HCT116 (cell line): ENCODE measurements at regions not wholly inside any gene's neighbourhood (a gene's known extent, or its start where the extent isn't known, plus 50 kb on each side); places are given as distances from the start of the nearest gene placed in this dataset.

Source experiments
- ATAC-seq: fragments of 200-7000 bp; cut with Tn5 transposase; 2 replicates; pipeline ENCODE4 v1.9.1; 2020; ENCODE audit warnings: mild to moderate bottlenecking, moderate library complexity
- BruUV-seq: library from RNA; stranded (reverse); fragments of 400-500 nt; replicated peaks from 2 replicates; lab custom pipeline; 2021; lab: Mats Ljungman, UMichigan
- CTCF ChIA-PET: fragments of 300-600 bp; sonication (Branson Sonifier 250); formaldehyde crosslinking; loops from one replicate; lab custom pipeline; 2021; ENCODE audit warnings: antibody characterized with exemption; lab: Charles Lee
- POLR2A ChIA-PET: fragments of 300-600, 350-600 bp; sonication (Branson Sonifier 250); formaldehyde crosslinking; loops from one replicate; lab custom pipeline; 2021; ENCODE audit warnings: antibody characterized with exemption; lab: Charles Lee
- RAD21 ChIA-PET, 2 experiments: fragments of 300-600 bp; sonication (Branson Sonifier 250); formaldehyde crosslinking; loops; one replicate each; lab custom pipeline; 2023; ENCODE audit warnings: low total read pairs in 2 of 2; ENCODE audit not compliant: uncharacterized antibody in 2 of 2, unreplicated experiment in 2 of 2, low non-redundant PET in 1 of 2; lab: Charles Lee
- DNase-seq: peaks from one replicate; pipeline ENCODE4 v3.0.0-alpha.2; 2010; ENCODE audit warnings: low read depth, low spot score
- H2AFZ ChIP-seq: fragments of 200-600 bp; shearing (Covaris generic), sonication (generic); 2 replicates; pipeline ENCODE4 v1.6.1; 2017; ENCODE audit warnings: low read depth, mixed run types, mixed read lengths, antibody characterized with exemption, low read length; ENCODE audit not compliant: poor library complexity, severe bottlenecking
- H3K27ac ChIP-seq: 2 replicates; pipeline ENCODE4 v1.5.1; 2012; ENCODE audit warnings: low read depth, low read length
- H3K27me3 ChIP-seq: fragments of 200-600 bp; sonication (generic); 2 replicates; pipeline ENCODE4 v1.6.1; 2016; ENCODE audit warnings: mixed run types, low read length, mixed read lengths; ENCODE audit not compliant: insufficient read depth
- H3K36me3 ChIP-seq, 2 experiments: fragments of 200-500 bp in 1 of 2; fragments of 200-600 bp in 1 of 2; sonication (Bioruptor generic) in 1 of 2; sonication (generic) in 1 of 2; 2 replicates each; pipeline versions ENCODE4 v1.5.1 to v1.6.1; 2014 to 2016; ENCODE audit warnings: low read length in 2 of 2, inconsistent platforms in 1 of 2, mixed read lengths in 1 of 2, mixed run types in 1 of 2; ENCODE audit not compliant: insufficient read depth in 2 of 2, control insufficient read depth in 1 of 2
- H3K4me1 ChIP-seq, 2 experiments: fragments of 200-600 bp in 1 of 2; sonication (generic) in 1 of 2; 2 replicates each; pipeline versions ENCODE4 v1.5.1 to v1.6.1; 2012 to 2017; ENCODE audit warnings: low read length in 2 of 2, inconsistent platforms in 1 of 2, mild to moderate bottlenecking in 1 of 2, mixed read lengths in 1 of 2, mixed run types in 1 of 2, moderate library complexity in 1 of 2; ENCODE audit not compliant: insufficient read depth in 2 of 2, control insufficient read depth in 1 of 2
- H3K4me2 ChIP-seq: fragments of 200-600 bp; sonication (generic); 2 replicates; pipeline ENCODE4 v1.6.1; 2017; ENCODE audit warnings: mixed run types, low read length, mixed read lengths
- H3K4me3 ChIP-seq, 2 experiments: fragments of 200-600 bp in 1 of 2; sonication (generic) in 1 of 2; replicated peaks in 1 of 2; 2 replicates each; pipeline ENCODE4 v1.5.1; 2011 to 2016; ENCODE audit warnings: low read length in 2 of 2, control low read depth in 1 of 2, low read depth in 1 of 2, mild to moderate bottlenecking in 1 of 2, mixed read lengths in 1 of 2, mixed run types in 1 of 2
- H3K79me2 ChIP-seq: fragments of 200-600 bp; sonication (generic); 2 replicates; pipeline ENCODE4 v1.6.1; 2017; ENCODE audit warnings: mild to moderate bottlenecking, mixed run types, low read length, moderate library complexity, mixed read lengths; ENCODE audit not compliant: insufficient read depth
- H3K9ac ChIP-seq: fragments of 200-600 bp; sonication (generic); 2 replicates; pipeline ENCODE4 v1.6.1; 2016; ENCODE audit warnings: low read length, mixed read lengths
- H3K9me2 ChIP-seq: fragments of 200-600 bp; sonication (generic), shearing (Covaris generic); 2 replicates; pipeline ENCODE4 v1.6.1; 2017; ENCODE audit warnings: mixed run types, mild to moderate bottlenecking, moderate library complexity; ENCODE audit not compliant: insufficient read depth
- H3K9me3 ChIP-seq, 2 experiments: fragments of 200-500 bp in 1 of 2; fragments of 200-600 bp in 1 of 2; sonication (Bioruptor generic) in 1 of 2; sonication (generic) in 1 of 2; 2 replicates each; pipeline ENCODE4 v1.6.1; 2014 to 2017; ENCODE audit warnings: low read length in 2 of 2, mixed read lengths in 2 of 2, inconsistent platforms in 1 of 2, low read depth in 1 of 2, mild to moderate bottlenecking in 1 of 2, mixed run types in 1 of 2, moderate library complexity in 1 of 2; ENCODE audit not compliant: control insufficient read depth in 1 of 2, insufficient read depth in 1 of 2
- H4K20me1 ChIP-seq: fragments of 200-600 bp; sonication (generic), shearing (Covaris generic); 2 replicates; pipeline ENCODE4 v1.6.1; 2017; ENCODE audit warnings: mixed run types, mild to moderate bottlenecking, moderate library complexity; ENCODE audit not compliant: insufficient read depth
- CEBPB ChIP-seq: IDR thresholded peaks from 2 replicates; pipeline ENCODE4 v1.6.1; 2012; ENCODE audit warnings: low read depth
- EGR1 ChIP-seq: IDR thresholded peaks from 2 replicates; pipeline ENCODE4 v1.6.1; 2012; ENCODE audit warnings: low read depth
- EZH2 ChIP-seq: fragments of 200-600 bp; sonication (generic); IDR thresholded peaks from 2 replicates; pipeline ENCODE4 v1.6.1; 2017; ENCODE audit warnings: antibody characterized with exemption, mixed run types
- EZH2phosphoT487 ChIP-seq: fragments of 200-600 bp; IDR thresholded peaks from 2 replicates; pipeline ENCODE4 v1.6.1; 2018; ENCODE audit warnings: antibody characterized with exemption, borderline replicate concordance
- FOSL1 ChIP-seq: IDR thresholded peaks from 2 replicates; pipeline ENCODE4 v1.6.1; 2012; ENCODE audit warnings: low read depth
- JUND ChIP-seq: IDR thresholded peaks from 2 replicates; pipeline ENCODE4 v1.6.1; 2012
- POLR2A ChIP-seq: IDR thresholded peaks from 2 replicates; pipeline ENCODE4 v1.7.0; 2011; ENCODE audit warnings: borderline replicate concordance; ENCODE audit not compliant: insufficient read depth, insufficient read length; ENCODE audit errors: extremely low read depth
- RAD21 ChIP-seq: IDR thresholded peaks from 2 replicates; pipeline ENCODE4 v1.6.1; 2012; ENCODE audit warnings: low read depth, mild to moderate bottlenecking
- REST ChIP-seq: IDR thresholded peaks from 2 replicates; pipeline ENCODE4 v1.6.1; 2012; ENCODE audit warnings: low read depth
- SIN3A ChIP-seq: IDR thresholded peaks from 2 replicates; pipeline ENCODE4 v1.6.1; 2012; ENCODE audit warnings: low read depth
- SP1 ChIP-seq: IDR thresholded peaks from 2 replicates; pipeline ENCODE4 v1.6.1; 2012; ENCODE audit warnings: low read depth
- YY1 ChIP-seq: IDR thresholded peaks from 2 replicates; pipeline ENCODE4 v1.6.1; 2011; ENCODE audit warnings: low read length, low read depth, moderate library complexity, mild to moderate bottlenecking; ENCODE audit not compliant: insufficient replicate concordance; ENCODE audit errors: extremely low read depth
- ZFX ChIP-seq: fragments of 450-650 bp; IDR thresholded peaks from 2 replicates; pipeline ENCODE4 v1.6.1; 2017
- intact Hi-C: fragments of 100-400 bp; cut with micrococcal nuclease; formaldehyde crosslinking; loops from 2 replicates; pipeline ENCODE4 v1.10.0; 2022

GRCh38 chr4:110769578-110769977 lies 146.7 kb upstream of the PITX2 start:
- Histone ChIP-seq H3K9me3 (no peaks in the 10 kb centered on the region), H3K79me2 (no peaks in the 10 kb centered on the region), H4K20me1 (no peaks in the 10 kb centered on the region), H3K4me3 (no peak overlapping the region), H2AFZ (no peak overlapping the region), H3K4me2 (no peak overlapping the region), H3K9ac (no peak overlapping the region), H3K27me3 (no peaks in the 10 kb centered on the region), H3K4me1 (no peaks in the 10 kb centered on the region), H3K9me2 (no peaks in the 10 kb centered on the region), H3K27ac (no peak overlapping the region), H3K36me3 (no peaks in the 10 kb centered on the region)
- CTCF ChIA-PET = no interaction called here
- intact Hi-C loops = no loop called here
- DNase-seq = no peak
- ATAC-seq = no peak
- POLR2A ChIA-PET = no interaction called here
- RAD21 ChIA-PET = no interaction called here
- BruUV-seq = no TSS peak
- TF ChIP-seq EZH2phosphoT487 (no peak), SP1 (no peak), EGR1 (no peak), REST (no peak), POLR2A (no peak), JUND (no peak), SIN3A (no peak)
- TF ChIP-seq, all 23 proteins: peak for 0

- Histone ChIP-seq H3K4me3 (no peak overlapping the region), H3K9me3 (no peaks in the 10 kb centered on the region), H3K4me1 (no peaks in the 10 kb centered on the region), H3K27me3 (no peaks in the 10 kb centered on the region), H3K9me2 (no peaks in the 10 kb centered on the region), H3K4me2 (no peak overlapping the region), H2AFZ (no peak overlapping the region), H3K9ac (no peak overlapping the region), H4K20me1 (no peaks in the 10 kb centered on the region), H3K79me2 (no peaks in the 10 kb centered on the region), H3K36me3 (no peaks in the 10 kb centered on the region), H3K27ac (no peak overlapping the region)
- DNase-seq (no peak), ATAC-seq (no peak)
- CTCF ChIA-PET = no interaction called here
- RAD21 ChIA-PET = no interaction called here
- no peak for TF ChIP-seq YY1
- TF ChIP-seq REST = no peak
- TF ChIP-seq RAD21 = no peak
- no peak for TF ChIP-seq FOSL1
- no peak for TF ChIP-seq ZFX
- TF ChIP-seq SP1 = no peak
- no peak for TF ChIP-seq CEBPB
- no peak for TF ChIP-seq EGR1
- no peak for TF ChIP-seq EZH2
- intact Hi-C loops = no loop called here
- no TSS peak for BruUV-seq
- POLR2A ChIA-PET = no interaction called here
Observed at GRCh38 chr4:110770353-110770752, 147.5 kb upstream of the PITX2 start.
